Astrocyte (in vitro differentiated cells and primary cell): ENCODE measurements at regions not wholly inside any gene's neighbourhood (a gene's known extent, or its start where the extent isn't known, plus 50 kb on each side); places are given as distances from the start of the nearest gene placed in this dataset.

Experiments used
- EZH2 ChIP-seq: IDR thresholded peaks from 2 replicates; pipeline ENCODE4 v1.6.1; 2012; ENCODE audit warnings: mild to moderate bottlenecking, low read length, inconsistent platforms; ENCODE audit not compliant: insufficient read depth
- TF ChIP-seq, protein P1 (sequence below): IDR thresholded peaks from 2 replicates; pipeline ENCODE4 v1.5.1; 2011; ENCODE audit warnings: low read depth, mild to moderate bottlenecking, inconsistent platforms, low read length, moderate library complexity; ENCODE audit not compliant: insufficient read depth

DNA sequence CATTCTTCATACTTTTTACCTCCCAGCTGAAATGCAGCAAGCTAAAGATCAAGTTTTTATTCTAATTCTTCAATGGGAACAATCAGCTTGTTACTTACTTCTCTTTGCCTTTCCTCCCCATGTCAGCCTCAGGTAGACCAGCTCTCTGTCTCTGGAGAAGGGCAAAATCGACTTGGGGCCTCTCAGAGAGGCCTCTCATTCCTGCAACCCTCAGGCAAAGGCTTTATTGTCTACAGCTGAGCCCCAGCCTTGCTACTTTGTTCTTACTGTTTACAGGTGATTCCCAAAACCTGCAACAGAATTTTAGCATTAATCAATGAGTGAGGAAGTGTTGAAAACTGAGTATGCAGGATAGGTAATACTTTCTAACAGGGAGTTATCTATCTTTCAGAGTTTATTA is 148.6 kb downstream of the KIF2B start:
- TF ChIP-seq, protein P1, sequence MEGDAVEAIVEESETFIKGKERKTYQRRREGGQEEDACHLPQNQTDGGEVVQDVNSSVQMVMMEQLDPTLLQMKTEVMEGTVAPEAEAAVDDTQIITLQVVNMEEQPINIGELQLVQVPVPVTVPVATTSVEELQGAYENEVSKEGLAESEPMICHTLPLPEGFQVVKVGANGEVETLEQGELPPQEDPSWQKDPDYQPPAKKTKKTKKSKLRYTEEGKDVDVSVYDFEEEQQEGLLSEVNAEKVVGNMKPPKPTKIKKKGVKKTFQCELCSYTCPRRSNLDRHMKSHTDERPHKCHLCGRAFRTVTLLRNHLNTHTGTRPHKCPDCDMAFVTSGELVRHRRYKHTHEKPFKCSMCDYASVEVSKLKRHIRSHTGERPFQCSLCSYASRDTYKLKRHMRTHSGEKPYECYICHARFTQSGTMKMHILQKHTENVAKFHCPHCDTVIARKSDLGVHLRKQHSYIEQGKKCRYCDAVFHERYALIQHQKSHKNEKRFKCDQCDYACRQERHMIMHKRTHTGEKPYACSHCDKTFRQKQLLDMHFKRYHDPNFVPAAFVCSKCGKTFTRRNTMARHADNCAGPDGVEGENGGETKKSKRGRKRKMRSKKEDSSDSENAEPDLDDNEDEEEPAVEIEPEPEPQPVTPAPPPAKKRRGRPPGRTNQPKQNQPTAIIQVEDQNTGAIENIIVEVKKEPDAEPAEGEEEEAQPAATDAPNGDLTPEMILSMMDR = no peak
- no peak for TF ChIP-seq EZH2
